Left lung (tissue), 4 donors: ENCODE measurements at regions not wholly inside any gene's neighbourhood (a gene's known extent, or its start where the extent isn't known, plus 50 kb on each side); places are given as distances from the start of the nearest gene placed in this dataset.
"Not testable (repeated sequence)": the region's sequence is repeated elsewhere in the genome, so short reads cannot be mapped to it uniquely, and the experiment has no call there.

ENCODE experiments used
- ATAC-seq: fragments of 200-7000 bp; cut with Tn5 transposase; one replicate; pipeline ENCODE4 v1.9.1; 2020; ENCODE audit warnings: moderate library complexity
- DNase-seq, 4 donors: peaks; one replicate each; pipeline ENCODE4 v3.0.0-alpha.2; 2013 to 2020
- H3K27ac ChIP-seq, 2 donors: fragments of 200-600 bp; sonication (generic) in 1 of 2; one replicate each; pipeline versions ENCODE4 v1.5.0 to v1.8.0; 2020 to 2021
- H3K27me3 ChIP-seq, 2 donors: fragments of 200-600 bp; sonication (generic) in 1 of 2; one replicate each; pipeline versions ENCODE4 v1.5.0 to v1.8.0; 2020 to 2021
- H3K36me3 ChIP-seq, 2 donors: fragments of 200-600 bp; sonication (generic) in 1 of 2; one replicate each; pipeline versions ENCODE4 v1.5.0 to v1.8.0; 2020 to 2021
- H3K4me1 ChIP-seq, 2 donors: fragments of 200-600 bp; one replicate each; pipeline ENCODE4 v1.8.0; 2021
- H3K4me3 ChIP-seq, 2 donors: fragments of 200-600 bp; sonication (generic) in 1 of 2; one replicate each; pipeline versions ENCODE4 v1.5.0 to v1.8.0; 2020 to 2021; ENCODE audit warnings: mild to moderate bottlenecking in 1 of 2
- H3K9me3 ChIP-seq, 2 donors: fragments of 200-600 bp; sonication (generic) in 1 of 2; one replicate each; pipeline versions ENCODE4 v1.5.0 to v1.8.0; 2020 to 2021
- intact Hi-C, 2 donors: fragments of 100-400 bp; cut with DNase I; formaldehyde crosslinking; loops; one replicate each; pipeline versions ENCODE4 v1.11.2 to v1.14.2; 2022
- TF ChIP-seq, protein P1 (sequence below), 2 donors: fragments of 200-600 bp; sonication (generic) in 1 of 2; IDR thresholded peaks; one replicate each; pipeline versions ENCODE4 v1.5.0 to v1.8.0; 2021; ENCODE audit warnings: antibody characterized with exemption in 2 of 2
- donor health status: DM: no; HTN: yes; CAD: no.
- donor health status: DM: no; HTN: no; CAD: no.

DNA sequence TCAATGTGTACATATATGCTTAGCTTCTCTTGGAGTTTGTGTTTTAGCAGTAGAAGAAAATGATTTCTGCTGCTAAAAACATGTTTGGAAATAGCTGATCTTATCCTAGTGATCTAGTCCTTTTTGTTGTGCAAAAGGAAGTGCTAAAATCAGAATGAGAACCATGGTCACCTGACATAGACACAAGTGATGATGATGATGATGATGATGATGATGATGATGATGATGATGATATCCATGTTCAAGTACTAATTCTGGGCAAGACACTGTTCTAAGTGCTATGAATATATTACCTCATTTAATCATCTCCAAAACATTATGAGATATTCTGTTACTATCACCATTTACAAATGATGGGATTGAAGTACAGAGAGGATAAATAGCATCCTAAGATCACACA is 79.8 kb downstream of the ANKEF1 start:
- intact Hi-C loops = no loop called here
- no peak overlapping the region for H3K4me3 ChIP-seq
- H3K27ac ChIP-seq = no peak overlapping the region
- no peaks in the 10 kb centered on the region for H3K4me1 ChIP-seq
- DNase-seq = no peak
- no peaks in the 10 kb centered on the region for H3K9me3 ChIP-seq
- TF ChIP-seq, protein P1, sequence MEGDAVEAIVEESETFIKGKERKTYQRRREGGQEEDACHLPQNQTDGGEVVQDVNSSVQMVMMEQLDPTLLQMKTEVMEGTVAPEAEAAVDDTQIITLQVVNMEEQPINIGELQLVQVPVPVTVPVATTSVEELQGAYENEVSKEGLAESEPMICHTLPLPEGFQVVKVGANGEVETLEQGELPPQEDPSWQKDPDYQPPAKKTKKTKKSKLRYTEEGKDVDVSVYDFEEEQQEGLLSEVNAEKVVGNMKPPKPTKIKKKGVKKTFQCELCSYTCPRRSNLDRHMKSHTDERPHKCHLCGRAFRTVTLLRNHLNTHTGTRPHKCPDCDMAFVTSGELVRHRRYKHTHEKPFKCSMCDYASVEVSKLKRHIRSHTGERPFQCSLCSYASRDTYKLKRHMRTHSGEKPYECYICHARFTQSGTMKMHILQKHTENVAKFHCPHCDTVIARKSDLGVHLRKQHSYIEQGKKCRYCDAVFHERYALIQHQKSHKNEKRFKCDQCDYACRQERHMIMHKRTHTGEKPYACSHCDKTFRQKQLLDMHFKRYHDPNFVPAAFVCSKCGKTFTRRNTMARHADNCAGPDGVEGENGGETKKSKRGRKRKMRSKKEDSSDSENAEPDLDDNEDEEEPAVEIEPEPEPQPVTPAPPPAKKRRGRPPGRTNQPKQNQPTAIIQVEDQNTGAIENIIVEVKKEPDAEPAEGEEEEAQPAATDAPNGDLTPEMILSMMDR (IDR thresholded peaks at IDR 0.05) = no peak
- no peak for ATAC-seq
- no peaks in the 10 kb centered on the region for H3K36me3 ChIP-seq
- no peaks in the 10 kb centered on the region for H3K27me3 ChIP-seq

DNA sequence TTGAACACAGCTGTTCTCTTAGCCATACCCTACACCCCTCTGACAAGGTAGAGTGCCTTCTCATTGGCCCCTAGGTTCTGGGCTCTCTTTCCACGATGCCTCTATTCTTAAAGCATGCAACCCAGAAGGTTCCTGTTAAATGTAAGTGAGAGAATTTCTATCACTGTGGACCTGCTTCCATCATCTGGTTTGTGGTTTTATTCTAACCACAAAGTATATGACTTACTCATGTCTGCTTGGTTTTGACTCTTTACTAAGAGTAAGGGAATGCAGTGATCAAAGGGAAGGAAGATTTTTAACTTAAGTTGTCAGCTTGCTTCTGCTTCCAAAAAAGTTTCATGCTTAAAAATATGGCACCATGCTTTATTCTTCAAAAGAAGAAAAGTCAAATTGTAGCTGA is 80.2 kb downstream of the ANKEF1 start:
- ATAC-seq (peak; percentile 25), DNase-seq (no peak)
- Histone ChIP-seq H3K4me1 (no peaks in the 10 kb centered on the region), H3K4me3 (no peak overlapping the region), H3K27me3 (no peaks in the 10 kb centered on the region), H3K27ac (no peak overlapping the region), H3K36me3 (no peaks in the 10 kb centered on the region), H3K9me3 (no peaks in the 10 kb centered on the region)
- TF ChIP-seq, protein P1 (IDR thresholded peaks at IDR 0.05) = no peak
- intact Hi-C loops = no loop called here

DNA sequence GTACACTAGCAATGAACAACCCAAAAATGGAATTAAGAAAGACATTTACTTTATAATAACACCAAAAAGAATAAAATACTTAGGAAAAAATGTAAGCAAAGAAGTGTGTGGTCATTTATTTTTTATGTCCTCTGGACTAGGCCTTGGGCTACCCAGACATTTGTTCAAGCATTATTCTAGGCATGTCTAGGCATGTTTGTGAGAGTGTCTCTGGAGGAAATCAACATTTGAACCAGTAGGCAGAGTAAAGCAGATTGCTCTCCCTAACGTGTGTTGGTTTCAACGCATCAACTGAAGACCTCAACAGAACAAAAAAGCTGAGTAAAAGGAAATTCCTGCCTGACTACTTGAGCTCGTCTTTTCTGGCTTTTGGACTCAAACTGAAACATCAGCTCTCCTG is 84.5 kb downstream of the ANKEF1 start:
- no peak for DNase-seq
- no peaks in the 10 kb centered on the region for H3K36me3 ChIP-seq
- TF ChIP-seq, protein P1 (IDR thresholded peaks at IDR 0.05) = no peak
- intact Hi-C loops = no loop called here
- H3K27ac ChIP-seq = no peak overlapping the region
- peaks cover 0 to 10% of the 10 kb centered on the region in 2 donors for H3K9me3 ChIP-seq
- no peak overlapping the region for H3K4me3 ChIP-seq
- H3K27me3 ChIP-seq = no peaks in the 10 kb centered on the region
- no peaks in the 10 kb centered on the region for H3K4me1 ChIP-seq
- no peak for ATAC-seq

DNA sequence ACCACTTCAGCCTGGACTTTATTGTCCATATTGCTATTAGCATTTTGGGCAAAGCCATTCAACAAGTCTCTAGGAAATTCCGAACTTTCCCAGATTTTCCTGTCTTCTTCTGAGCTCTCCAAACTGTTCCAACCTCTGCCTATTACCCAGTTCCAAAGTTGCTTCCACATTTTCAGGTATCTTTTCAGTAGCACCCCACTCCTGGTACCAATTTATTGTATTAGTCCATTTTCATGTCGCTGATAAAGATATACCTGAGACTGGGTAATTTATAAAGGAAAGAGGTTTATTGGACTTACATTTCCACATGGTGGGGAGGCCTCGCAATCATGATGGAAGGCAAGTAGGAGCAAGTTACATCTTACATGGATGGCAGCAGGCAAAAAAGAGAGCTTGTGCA is 90.1 kb downstream of the ANKEF1 start:
- H3K4me1 ChIP-seq, H3K4me3 ChIP-seq, intact Hi-C loops, H3K36me3 ChIP-seq, DNase-seq, ATAC-seq, H3K27ac ChIP-seq, H3K27me3 ChIP-seq: not testable (repeated sequence)
- H3K9me3 ChIP-seq = peaks cover 0 to 27% of the 10 kb centered on the region in 2 donors

DNA sequence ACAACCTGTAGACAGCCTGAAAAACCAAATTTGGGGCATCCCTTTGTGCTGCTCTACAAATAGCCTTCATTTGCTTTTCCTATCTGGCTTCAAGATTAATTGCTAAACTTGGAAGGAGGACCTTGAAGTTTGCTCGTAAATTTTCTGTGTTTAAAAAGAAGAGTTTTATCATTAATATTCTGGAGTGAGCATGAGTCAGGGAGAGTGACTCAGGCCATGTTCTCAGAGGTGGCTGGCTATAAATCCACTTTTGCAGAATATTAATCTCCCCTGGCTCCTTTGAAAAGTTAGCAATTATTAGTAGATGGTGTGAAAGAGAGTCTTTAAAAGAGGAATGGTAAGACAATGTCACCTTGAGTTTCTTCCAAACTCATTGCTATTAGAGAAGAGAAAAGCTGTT is 91.0 kb downstream of the ANKEF1 start:
- no peak overlapping the region for H3K27ac ChIP-seq
- intact Hi-C loops = no loop called here
- peaks cover 0 to 27% of the 10 kb centered on the region in 2 donors for H3K9me3 ChIP-seq
- no peaks in the 10 kb centered on the region for H3K4me1 ChIP-seq
- TF ChIP-seq, protein P1 (IDR thresholded peaks at IDR 0.05) = no peak
- DNase-seq (no peak), ATAC-seq (no peak)
- no peaks in the 10 kb centered on the region for H3K27me3 ChIP-seq
- H3K36me3 ChIP-seq = no peaks in the 10 kb centered on the region
- H3K4me3 ChIP-seq = no peak overlapping the region

DNA sequence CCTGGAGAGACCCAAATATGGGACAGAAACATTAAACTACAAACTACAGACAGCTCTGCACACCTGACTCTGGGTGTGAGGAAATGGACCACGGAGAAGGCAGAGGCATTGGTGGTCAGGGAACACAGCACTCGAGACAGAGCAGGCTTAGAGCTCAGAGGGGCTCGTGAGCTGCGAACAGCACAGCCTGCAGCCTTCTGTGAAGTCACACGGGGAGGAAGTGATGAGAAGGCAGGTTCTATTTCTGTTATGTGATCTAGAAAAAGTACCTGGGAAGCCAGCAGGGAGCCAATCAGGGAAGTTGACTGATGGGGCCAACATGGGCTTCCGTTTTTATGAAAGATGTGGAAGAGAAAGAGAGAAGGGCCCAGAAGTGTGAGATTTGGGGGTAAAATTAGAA is 88.9 kb upstream of the SNAP25 start:
- H3K4me3 ChIP-seq = no peak overlapping the region
- intact Hi-C loops = no loop called here
- TF ChIP-seq, protein P1 (IDR thresholded peaks at IDR 0.05) = no peak
- no peaks in the 10 kb centered on the region for H3K4me1 ChIP-seq
- DNase-seq (no peak), ATAC-seq (no peak)
- H3K27me3 ChIP-seq = no peaks in the 10 kb centered on the region
- H3K27ac ChIP-seq = no peak overlapping the region
- no peaks in the 10 kb centered on the region for H3K36me3 ChIP-seq
- H3K9me3 ChIP-seq = peaks cover 0 to 13% of the 10 kb centered on the region in 2 donors
